NCI-H2227 (cell line): ENCODE measurements at regions not wholly inside any gene's neighbourhood (a gene's known extent, or its start where the extent isn't known, plus 50 kb on each side); places are given as distances from the start of the nearest gene placed in this dataset.

Source experiments
- DNase-seq: peaks from one replicate; lab custom pipeline; 2025; ENCODE audit not compliant: unreplicated experiment; lab: John Stamatoyannopoulos, UW

DNA sequence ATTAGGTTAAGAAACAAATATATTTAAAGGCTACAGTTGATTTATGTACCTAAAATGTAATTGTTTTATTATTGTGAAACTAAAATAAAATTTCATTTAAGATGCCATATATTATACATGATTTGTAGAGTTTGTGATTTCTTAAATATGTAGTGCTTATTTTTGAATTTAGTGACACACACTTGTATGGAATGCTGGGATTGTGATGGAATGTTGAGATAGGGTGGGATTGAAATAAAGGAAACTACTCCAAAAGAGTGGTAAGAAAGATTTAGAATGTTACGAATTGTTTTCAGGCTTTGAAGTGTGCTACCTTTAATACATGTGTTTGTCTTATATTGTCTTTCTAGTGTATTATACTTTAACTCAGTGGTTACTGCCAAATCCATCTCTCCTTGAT lies 330.3 kb upstream of the PITX2 start:
- no peak for DNase-seq

- DNase-seq, result no peak
Measured at GRCh38 chr4:110953898-110954297, 331.0 kb upstream of the PITX2 start.

- DNase-seq, result no peak
Measured at GRCh38 chr4:110955748-110956147, 332.9 kb upstream of the PITX2 start.

GRCh38 chr4:110959041-110959643 lies 336.3 kb upstream of the PITX2 start:
- DNase-seq, result no peak

GRCh38 chr4:110961066-110961465 lies 338.2 kb upstream of the PITX2 start:
- no peak for DNase-seq

- no peak for DNase-seq
Measured at GRCh38 chr4:110962616-110963015, 339.7 kb upstream of the PITX2 start.

DNA sequence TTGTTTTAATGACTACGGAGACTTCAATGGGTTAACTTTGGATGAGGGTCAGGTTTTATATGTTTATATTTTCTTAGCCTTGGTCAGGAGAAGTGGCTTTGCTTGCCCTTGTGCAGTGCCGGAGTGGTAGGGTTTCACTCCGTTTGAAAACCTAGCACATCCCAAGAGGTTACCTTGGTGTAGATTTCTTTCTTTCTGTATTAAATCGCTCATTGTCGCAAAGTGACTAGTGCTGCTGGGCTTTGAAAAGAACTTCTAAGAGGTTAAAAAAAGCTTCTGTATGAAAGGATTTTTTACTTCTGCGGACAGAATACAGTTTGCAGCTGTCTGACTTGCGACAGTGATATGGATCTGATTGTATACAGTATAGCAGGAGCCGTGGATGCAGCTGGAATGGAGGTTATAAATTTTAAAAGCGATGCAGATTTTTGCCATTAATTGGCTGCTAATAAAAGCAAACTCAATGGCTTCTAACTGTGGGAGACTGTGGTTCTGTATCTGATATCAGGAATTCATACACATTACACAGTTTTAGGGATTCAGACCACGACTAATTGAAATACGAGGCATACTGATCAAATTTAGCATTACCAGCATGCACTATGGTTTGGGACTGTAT lies 340.9 kb upstream of the PITX2 start:
- no peak for DNase-seq

- no peak for DNase-seq
Measured at GRCh38 chr4:110967936-110968335, 345.1 kb upstream of the PITX2 start.

DNA sequence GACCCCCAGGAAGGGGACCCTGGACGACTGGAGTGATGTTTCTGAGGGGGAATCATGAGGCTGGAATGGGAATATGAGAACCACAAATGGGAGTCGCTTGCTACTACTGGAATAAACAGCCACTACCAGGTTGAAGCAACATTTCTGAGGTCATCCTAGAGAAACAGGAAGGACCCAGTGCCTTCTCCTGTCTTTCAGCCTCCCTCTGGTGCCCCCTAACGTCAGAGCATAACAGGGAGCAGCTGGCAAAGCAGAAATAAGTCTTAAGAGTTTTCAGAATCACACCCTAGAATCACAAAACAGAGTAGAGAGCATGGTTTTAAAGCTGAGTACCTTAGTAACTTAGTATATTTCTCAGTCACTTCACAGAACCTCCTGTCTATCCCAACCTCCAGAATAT lies 347.8 kb upstream of the PITX2 start:
- no peak for DNase-seq

- no peak for DNase-seq
Measured at GRCh38 chr4:110975338-110975737, 352.5 kb upstream of the PITX2 start.

DNA sequence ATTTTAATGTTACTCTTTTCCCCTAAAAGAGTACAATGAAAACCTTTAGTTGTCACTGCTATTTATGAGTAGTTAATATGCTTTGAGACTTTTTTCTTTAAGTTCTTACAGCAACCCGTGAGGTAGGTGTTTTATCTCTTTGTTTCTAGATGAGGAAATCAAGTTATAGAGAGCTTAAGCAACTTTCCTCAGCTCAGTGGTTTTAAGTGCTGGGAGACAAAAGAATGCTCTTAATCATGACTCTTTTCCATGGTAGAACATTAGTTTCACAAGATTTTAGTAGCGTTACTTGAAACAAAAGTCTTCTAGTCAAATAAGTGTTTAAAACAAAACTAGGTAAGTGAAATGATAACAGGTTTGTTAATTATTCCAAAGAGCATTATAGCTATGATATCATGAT lies 354.7 kb upstream of the PITX2 start:
- no peak for DNase-seq

GRCh38 chr4:110978761-110979160 lies 355.9 kb upstream of the PITX2 start:
- no peak for DNase-seq

DNA sequence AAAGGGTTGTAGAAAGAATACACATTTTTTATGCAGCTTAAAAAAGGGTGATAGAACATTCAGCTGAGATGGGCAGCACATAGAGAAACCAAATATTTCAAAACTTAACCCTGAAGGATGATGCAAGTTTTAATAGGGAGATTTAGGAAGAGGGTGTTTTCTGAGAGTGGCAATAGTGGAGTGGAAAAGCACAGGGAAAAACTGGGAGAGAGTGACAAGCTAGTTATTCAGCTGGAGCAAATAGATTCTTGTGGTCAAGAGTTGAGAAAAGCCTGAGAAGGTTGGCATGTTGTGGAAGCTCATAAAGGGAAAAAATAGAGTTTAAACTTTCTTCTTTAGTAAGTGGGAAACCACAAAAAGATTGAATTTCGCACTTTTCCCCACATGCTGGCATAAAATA lies 359.6 kb upstream of the PITX2 start:
- DNase-seq, result no peak

DNA sequence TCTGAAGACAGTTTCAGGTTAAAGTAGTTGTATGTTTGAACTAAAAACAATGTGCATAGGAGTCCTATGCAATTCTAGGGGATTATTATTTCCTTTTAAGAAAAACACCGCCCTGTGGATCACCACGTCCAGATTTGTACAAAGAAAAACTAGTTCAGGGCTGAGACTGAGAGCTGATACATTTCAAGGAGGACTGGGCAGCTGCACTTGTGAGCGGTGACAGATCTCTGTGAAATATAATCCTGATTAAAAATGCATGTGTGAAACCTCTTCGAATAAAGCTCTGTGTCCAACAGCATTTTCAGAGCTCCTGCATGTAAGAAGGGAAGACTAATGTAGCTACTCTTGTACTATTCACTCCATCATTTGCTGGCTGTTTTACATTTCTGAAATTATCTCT lies 365.8 kb upstream of the PITX2 start:
- DNase-seq, result no peak

DNA sequence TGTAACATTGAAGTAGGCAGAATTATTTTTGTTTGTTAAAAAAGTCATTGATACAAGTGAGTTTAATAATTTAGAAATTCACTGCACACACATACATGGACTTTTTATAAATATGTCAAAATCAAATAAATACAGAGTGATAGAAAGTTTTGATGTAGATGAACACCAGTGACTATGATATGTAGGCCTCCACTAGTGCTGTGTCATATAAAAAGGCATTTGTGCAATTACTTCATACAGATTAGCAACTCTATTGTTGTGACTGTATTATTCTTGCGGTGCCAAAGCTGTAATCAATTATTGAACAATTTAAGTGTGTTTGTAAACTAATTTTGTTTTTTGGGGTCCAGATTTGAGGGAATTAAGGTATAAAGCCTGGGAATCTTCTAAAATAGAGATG lies 366.2 kb upstream of the PITX2 start:
- DNase-seq, result no peak

- no peak for DNase-seq
Measured at GRCh38 chr4:110994781-110995180, 371.9 kb upstream of the PITX2 start.

DNA sequence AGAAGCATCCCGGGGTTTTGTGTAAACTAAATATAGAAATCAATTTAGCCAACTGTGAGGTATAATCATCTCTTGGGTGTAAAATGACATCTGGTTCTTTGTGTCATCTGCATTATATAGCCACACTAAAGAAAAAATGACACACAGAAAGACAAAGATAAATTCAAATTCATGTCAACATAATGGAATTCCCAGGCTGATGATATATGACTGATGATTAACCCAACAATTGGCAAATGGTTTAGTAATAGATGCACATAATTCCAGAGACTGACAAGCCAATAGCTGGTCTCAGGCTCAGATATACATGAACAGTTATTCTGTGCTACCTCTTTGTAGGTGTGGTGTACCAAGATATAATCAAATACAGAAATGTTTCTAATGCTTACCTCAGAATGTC lies 375.4 kb upstream of the PITX2 start:
- DNase-seq, result no peak

DNA sequence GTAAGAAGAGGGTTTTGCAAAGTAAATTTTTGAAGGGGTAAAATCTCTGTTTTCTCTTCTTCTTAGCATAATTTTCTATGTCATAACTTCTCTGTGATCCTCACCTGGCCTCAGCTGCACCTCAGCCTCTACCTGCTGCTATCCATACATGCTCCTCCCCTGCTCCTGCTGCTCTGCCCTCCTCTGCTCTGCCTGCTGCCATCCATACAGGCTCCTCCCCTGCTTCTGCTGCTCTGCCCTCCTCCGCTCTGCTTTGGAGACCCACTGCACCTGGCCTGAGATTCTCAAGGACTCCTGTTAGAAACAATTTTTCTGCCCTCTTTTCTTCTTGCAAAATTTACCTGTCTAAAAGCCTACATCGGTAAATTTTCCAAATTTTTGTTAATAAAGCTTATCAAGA lies 388.6 kb upstream of the PITX2 start:
- no peak for DNase-seq

GRCh38 chr4:111013846-111014245 lies 391.0 kb upstream of the PITX2 start:
- DNase-seq, result no peak

- DNase-seq, result no peak
Measured at GRCh38 chr4:111014537-111014936, 391.7 kb upstream of the PITX2 start.

DNA sequence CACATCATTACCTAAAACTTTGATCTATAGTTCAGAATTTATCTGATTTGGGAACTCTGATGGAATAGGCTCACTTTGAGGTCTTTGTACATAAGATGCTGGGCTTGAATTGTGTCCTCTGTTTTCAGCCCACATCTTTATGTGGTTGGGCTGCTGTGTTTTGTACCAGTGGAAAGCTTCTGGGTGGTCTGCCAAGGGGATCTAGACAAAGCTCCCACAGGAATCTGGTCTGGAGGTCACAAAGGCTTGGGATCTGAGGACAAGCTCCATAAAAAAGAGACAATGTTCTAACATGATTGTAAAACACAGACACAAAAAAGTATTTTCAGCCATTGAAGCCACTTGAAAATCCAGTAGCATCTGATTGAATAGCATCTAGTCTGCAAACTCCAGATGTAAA lies 393.5 kb upstream of the PITX2 start:
- DNase-seq, result no peak

DNA sequence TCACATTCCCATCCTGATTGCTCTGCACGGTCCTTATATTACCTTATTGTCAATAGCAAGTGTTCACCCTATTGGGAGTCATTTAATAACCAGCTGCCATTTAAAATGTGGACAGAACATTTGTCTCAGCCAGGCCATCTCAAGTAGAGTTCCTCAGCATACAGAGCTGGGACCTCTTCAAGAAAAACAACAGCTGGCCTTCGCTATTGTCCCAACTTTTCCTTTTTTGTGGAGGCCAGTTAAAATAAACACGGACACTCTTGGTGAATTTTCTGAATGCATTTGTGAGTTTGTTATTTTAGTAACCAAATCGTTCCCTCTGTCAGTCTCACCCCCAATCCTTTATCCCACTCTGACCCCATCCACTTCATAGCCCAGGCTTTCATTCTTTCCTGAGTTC lies 395.3 kb upstream of the PITX2 start:
- no peak for DNase-seq

GRCh38 chr4:111020476-111020875 lies 397.6 kb upstream of the PITX2 start:
- no peak for DNase-seq
